CD4-positive, CD25-positive, alpha-beta regulatory T cell (primary cell): ENCODE measurements at regions not wholly inside any gene's neighbourhood (a gene's known extent, or its start where the extent isn't known, plus 50 kb on each side); places are given as distances from the start of the nearest gene placed in this dataset.

ENCODE experiments used
- ATAC-seq, 2 donors: fragments of 150-1000 bp; cut with Tn5 transposase; one replicate each; pipeline ENCODE4 v1.10.0; 2021; ENCODE audit warnings: low read depth in 2 of 2, moderate number of reproducible peaks in 2 of 2, moderate library complexity in 1 of 2
- DNase-seq, 3 donors: peaks; one replicate each; pipeline versions ENCODE4 v3.0.0 to v3.0.0-alpha.2; 2012 to 2022; ENCODE audit warnings: mixed read lengths in 1 of 3
- H3K27ac ChIP-seq: one replicate; pipeline ENCODE4 v1.7.0; 2013; ENCODE audit warnings: mild to moderate bottlenecking, low read length; ENCODE audit not compliant: insufficient read depth, poor library complexity, severe bottlenecking
- H3K27me3 ChIP-seq: one replicate; pipeline ENCODE4 v1.7.0; 2013; ENCODE audit warnings: low read length; ENCODE audit not compliant: control insufficient read depth, insufficient read depth
- H3K36me3 ChIP-seq: one replicate; pipeline ENCODE4 v1.7.0; 2013; ENCODE audit warnings: mild to moderate bottlenecking, low read length, moderate library complexity; ENCODE audit not compliant: control insufficient read depth, insufficient read depth
- H3K4me1 ChIP-seq: 2 replicates; pipeline ENCODE4 v1.7.0; 2013; ENCODE audit warnings: mild to moderate bottlenecking, low read length; ENCODE audit not compliant: insufficient read depth, control insufficient read depth, poor library complexity, severe bottlenecking
- H3K4me3 ChIP-seq: one replicate; pipeline ENCODE4 v1.7.0; 2013; ENCODE audit warnings: low read depth, mild to moderate bottlenecking, low read length, moderate library complexity
- H3K9me3 ChIP-seq, 2 experiments: 1 replicate in 1 of 2; 2 replicates in 1 of 2; pipeline ENCODE4 v1.7.0; 2013; ENCODE audit warnings: low read length in 2 of 2, mild to moderate bottlenecking in 1 of 2, moderate library complexity in 1 of 2; ENCODE audit not compliant: control insufficient read depth in 2 of 2
- H3K27ac Mint-ChIP-seq, 3 donors: one replicate each; pipeline ENCODE4 v1.8.0; 2020 to 2022; ENCODE audit warnings: mild to moderate bottlenecking in 3 of 3, mixed read lengths in 3 of 3, moderate library complexity in 2 of 3
- H3K27me3 Mint-ChIP-seq: one replicate; pipeline ENCODE4 v1.8.0; 2022; ENCODE audit warnings: mild to moderate bottlenecking, mixed read lengths
- H3K36me3 Mint-ChIP-seq: one replicate; pipeline ENCODE4 v1.8.0; 2020; ENCODE audit warnings: mixed read lengths
- H3K4me1 Mint-ChIP-seq, 4 donors: one replicate each; pipeline ENCODE4 v1.8.0; 2020 to 2022; ENCODE audit warnings: mixed read lengths in 4 of 4, mild to moderate bottlenecking in 1 of 4
- H3K4me3 Mint-ChIP-seq, 4 donors: one replicate each; pipeline ENCODE4 v1.8.0; 2020 to 2022; ENCODE audit warnings: mild to moderate bottlenecking in 4 of 4, mixed read lengths in 4 of 4, moderate library complexity in 3 of 4
- H3K9me3 Mint-ChIP-seq, 7 donors: one replicate each; pipeline ENCODE4 v1.8.0; 2020 to 2022; ENCODE audit warnings: mixed read lengths in 7 of 7, mild to moderate bottlenecking in 3 of 7, moderate library complexity in 2 of 7

DNA sequence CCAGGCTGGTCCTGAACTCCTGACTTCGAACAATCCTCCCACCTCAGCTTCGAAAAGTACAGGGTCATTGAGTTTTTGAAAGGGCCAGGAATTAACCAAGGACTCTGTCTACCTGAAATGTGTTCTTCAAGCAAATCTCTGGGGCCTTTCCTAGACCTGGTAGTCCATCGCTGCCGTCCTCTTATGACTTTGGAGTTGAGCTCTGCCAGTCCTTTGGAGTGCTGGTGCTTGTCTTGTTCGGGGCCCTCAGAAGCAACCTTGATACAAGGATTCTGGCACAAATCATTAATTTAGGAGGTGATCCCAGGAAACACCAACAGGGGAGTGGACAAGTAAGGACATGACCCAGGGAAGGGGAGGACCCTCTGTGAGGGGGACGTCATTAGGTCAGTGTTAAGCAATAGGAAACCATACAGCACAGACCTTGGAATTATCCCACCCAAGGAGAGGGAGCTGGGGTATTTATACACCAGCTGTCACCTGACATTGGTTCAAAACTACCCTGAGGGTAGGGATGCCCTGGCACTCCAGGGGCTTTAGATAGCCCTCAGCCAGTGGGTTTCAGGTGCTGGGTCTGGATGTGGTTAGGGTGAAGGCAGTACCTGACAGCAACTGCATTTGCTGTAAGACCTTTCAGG lies 187.2 kb downstream of the FOXL1 start:
- Histone ChIP-seq H3K4me1 (no peaks in the 10 kb centered on the region), H3K27me3 (peaks cover 3% of the 10 kb centered on the region), H3K27ac (no peak overlapping the region), H3K4me3 (no peak overlapping the region), H3K9me3 (no peaks in the 10 kb centered on the region), H3K36me3 (no peaks in the 10 kb centered on the region)
- Mint-ChIP-seq H3K36me3 (no peaks in the 10 kb centered on the region), H3K4me3 (no peak overlapping the region), H3K27me3 (no peaks in the 10 kb centered on the region), H3K27ac (no peak overlapping the region), H3K4me1 (peaks cover 0 to 2% (median 0%) of the 10 kb centered on the region in 4 donors), H3K9me3 (peaks cover 0 to 3% (median 0%) of the 10 kb centered on the region in 7 donors)
- ATAC-seq = no peak
- DNase-seq = no peak

DNA sequence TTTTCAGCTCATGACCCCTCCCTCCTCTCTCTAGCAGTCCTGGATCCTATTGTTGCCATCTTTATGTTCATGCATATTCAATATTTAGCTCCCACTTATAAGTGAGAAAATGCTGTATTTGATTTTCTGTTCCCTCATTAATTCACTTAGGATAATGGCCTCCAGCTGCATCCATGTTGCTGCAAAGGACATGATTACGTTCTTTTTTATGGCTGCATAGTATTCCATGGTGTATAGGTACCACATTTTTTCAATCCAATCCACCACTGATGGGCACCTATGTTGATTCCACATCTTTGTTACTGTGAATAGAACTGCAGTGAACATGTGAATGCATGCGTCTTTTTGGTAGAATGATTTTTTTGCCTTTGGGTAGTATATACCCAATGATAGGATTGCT lies 188.4 kb downstream of the FOXL1 start:
- H3K27me3 Mint-ChIP-seq = peaks cover 4% of the 10 kb centered on the region
- no peaks in the 10 kb centered on the region for H3K36me3 ChIP-seq
- no peak overlapping the region for H3K27ac ChIP-seq
- no peak overlapping the region for H3K27ac Mint-ChIP-seq
- H3K4me3 Mint-ChIP-seq = no peak overlapping the region
- no peaks in the 10 kb centered on the region for H3K9me3 ChIP-seq
- peaks cover 3% of the 10 kb centered on the region for H3K27me3 ChIP-seq
- no peaks in the 10 kb centered on the region for H3K4me1 ChIP-seq
- H3K9me3 Mint-ChIP-seq = peaks cover 0 to 3% (median 0%) of the 10 kb centered on the region in 7 donors
- no peak for DNase-seq
- H3K4me1 Mint-ChIP-seq = peaks cover 0 to 1% (median 0%) of the 10 kb centered on the region in 4 donors
- no peak overlapping the region for H3K4me3 ChIP-seq
- H3K36me3 Mint-ChIP-seq = no peaks in the 10 kb centered on the region
- ATAC-seq = no peak

DNA sequence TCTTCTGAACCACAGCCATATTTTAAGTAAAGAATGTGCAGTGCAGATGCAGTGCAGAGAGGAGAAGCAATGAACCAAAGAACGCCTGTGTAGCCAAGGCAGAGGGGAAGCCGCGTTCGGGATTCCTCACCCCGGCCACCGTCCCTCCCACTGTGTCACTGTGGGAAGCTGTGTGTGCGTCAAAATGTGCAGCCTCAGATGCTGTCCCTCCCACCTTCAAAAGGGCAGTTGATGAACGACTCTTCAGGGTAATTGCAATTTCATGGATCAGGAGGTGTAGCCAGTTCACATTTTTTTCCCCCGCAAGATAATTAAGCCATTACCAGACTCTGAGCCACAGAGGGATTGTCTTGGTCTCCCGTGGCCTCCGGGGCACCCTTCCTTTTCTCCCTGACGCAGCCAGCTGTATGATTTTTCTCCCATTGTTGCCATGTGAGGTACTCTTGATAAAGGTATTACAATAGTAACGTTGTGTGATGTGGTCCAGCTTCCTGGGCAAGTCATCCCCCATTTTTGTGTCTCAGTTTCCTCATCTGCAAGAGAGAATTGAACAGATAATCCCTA lies 190.0 kb downstream of the FOXL1 start:
- H3K27me3 Mint-ChIP-seq = peaks cover 4% of the 10 kb centered on the region
- H3K9me3 ChIP-seq = no peaks in the 10 kb centered on the region
- no peaks in the 10 kb centered on the region for H3K4me1 ChIP-seq
- H3K36me3 ChIP-seq = no peaks in the 10 kb centered on the region
- no peak for DNase-seq
- H3K36me3 Mint-ChIP-seq = no peaks in the 10 kb centered on the region
- no peaks in the 10 kb centered on the region for H3K4me1 Mint-ChIP-seq
- H3K4me3 Mint-ChIP-seq = no peak overlapping the region
- H3K27ac Mint-ChIP-seq = no peak overlapping the region
- peaks cover 0 to 3% (median 0%) of the 10 kb centered on the region in 7 donors for H3K9me3 Mint-ChIP-seq
- H3K27me3 ChIP-seq = peaks cover 3% of the 10 kb centered on the region
- H3K4me3 ChIP-seq = no peak overlapping the region
- ATAC-seq = no peak
- no peak overlapping the region for H3K27ac ChIP-seq

DNA sequence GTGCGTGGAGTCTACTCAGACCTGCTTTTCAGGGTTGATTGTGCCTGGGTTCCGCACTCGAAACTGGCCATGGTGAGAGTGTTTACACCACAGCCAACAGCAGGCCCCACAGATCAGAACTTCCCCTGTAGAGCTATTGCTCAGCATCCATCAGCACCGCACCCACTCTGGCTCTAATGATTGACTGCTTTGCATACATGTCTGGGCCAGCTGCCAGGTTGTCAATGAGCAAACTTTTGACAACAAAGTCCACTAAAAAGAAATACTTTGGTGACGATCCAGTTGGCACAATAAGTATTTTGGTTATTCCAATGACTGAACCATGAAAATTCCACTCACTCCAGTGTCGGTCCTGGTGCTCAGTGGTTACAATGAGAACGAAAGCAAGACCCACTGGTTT lies 190.7 kb downstream of the FOXL1 start:
- ATAC-seq = no peak
- Mint-ChIP-seq H3K27me3 (peaks cover 4% of the 10 kb centered on the region), H3K4me3 (no peak overlapping the region)

GRCh38 chr16:86771506-86772460 lies 193.4 kb downstream of the FOXL1 start:
- no peaks in the 10 kb centered on the region for H3K36me3 Mint-ChIP-seq
- ATAC-seq = no peak
- no peaks in the 10 kb centered on the region for H3K4me1 Mint-ChIP-seq
- peaks cover 3% of the 10 kb centered on the region for H3K27me3 ChIP-seq
- no peak for DNase-seq
- no peaks in the 10 kb centered on the region for H3K36me3 ChIP-seq
- no peaks in the 10 kb centered on the region for H3K9me3 ChIP-seq
- no peaks in the 10 kb centered on the region for H3K4me1 ChIP-seq
- no peak overlapping the region for H3K4me3 Mint-ChIP-seq
- peaks cover 4% of the 10 kb centered on the region for H3K27me3 Mint-ChIP-seq
- H3K4me3 ChIP-seq = no peak overlapping the region
- H3K9me3 Mint-ChIP-seq = peaks cover 0 to 3% (median 0%) of the 10 kb centered on the region in 7 donors
- no peak overlapping the region for H3K27ac Mint-ChIP-seq
- H3K27ac ChIP-seq = no peak overlapping the region

More for the DNA sequence above, 190.7 kb downstream of the FOXL1 start:
- Histone ChIP-seq H3K4me3 (no peak overlapping the region), H3K4me1 (no peaks in the 10 kb centered on the region), H3K36me3 (no peaks in the 10 kb centered on the region), H3K9me3 (no peaks in the 10 kb centered on the region), H3K27me3 (peaks cover 3% of the 10 kb centered on the region), H3K27ac (no peak overlapping the region)
- no peak for DNase-seq
- H3K9me3 Mint-ChIP-seq = peaks cover 0 to 5% (median 0%) of the 10 kb centered on the region in 7 donors
- H3K4me1 Mint-ChIP-seq = no peaks in the 10 kb centered on the region
- no peak overlapping the region for H3K27ac Mint-ChIP-seq
- no peaks in the 10 kb centered on the region for H3K36me3 Mint-ChIP-seq

DNA sequence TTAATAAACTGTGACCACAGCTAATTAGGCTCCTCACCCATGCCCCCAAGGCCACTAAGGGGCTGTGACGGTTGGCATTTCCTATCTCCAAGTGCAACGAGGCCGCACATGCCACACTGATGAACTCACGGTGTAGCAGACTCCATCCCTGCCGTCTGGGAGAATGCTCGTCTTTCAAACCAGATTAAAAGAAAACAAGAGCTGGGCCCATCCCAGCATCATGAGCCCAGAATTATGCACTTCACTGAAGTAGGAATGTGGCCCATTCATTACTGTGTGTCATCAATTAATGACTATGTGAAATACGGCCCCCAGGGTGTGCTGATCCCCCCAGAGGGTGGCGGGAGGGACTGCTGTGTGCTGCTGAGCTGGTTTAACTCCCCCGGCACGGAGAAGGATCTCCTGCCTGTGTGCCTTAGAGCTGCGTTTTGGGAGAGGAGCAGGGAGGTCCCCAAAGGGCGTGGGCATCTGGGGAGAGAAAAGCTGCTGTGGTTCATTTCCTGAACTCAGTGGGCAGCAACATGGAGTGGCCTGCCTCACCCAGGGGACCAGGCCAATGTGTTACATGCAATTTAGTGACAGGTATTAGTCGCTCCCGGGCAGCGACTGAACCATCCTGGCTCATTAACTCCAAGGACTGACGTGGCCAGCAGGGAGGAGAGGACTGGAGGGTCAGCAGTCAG lies 194.5 kb downstream of the FOXL1 start:
- Histone ChIP-seq H3K4me1 (no peaks in the 10 kb centered on the region), H3K36me3 (no peaks in the 10 kb centered on the region), H3K4me3 (no peak overlapping the region), H3K27ac (no peak overlapping the region), H3K27me3 (peaks cover 3% of the 10 kb centered on the region), H3K9me3 (no peaks in the 10 kb centered on the region)
- ATAC-seq = no peak
- Mint-ChIP-seq H3K9me3 (peaks cover 0 to 3% (median 0%) of the 10 kb centered on the region in 7 donors), H3K27ac (no peak overlapping the region), H3K27me3 (peaks cover 4% of the 10 kb centered on the region), H3K4me1 (no peaks in the 10 kb centered on the region), H3K36me3 (no peaks in the 10 kb centered on the region), H3K4me3 (no peak overlapping the region)
- no peak for DNase-seq

- ATAC-seq = no peak
- peaks cover 0 to 3% (median 0%) of the 10 kb centered on the region in 7 donors for H3K9me3 Mint-ChIP-seq
- Histone ChIP-seq H3K27me3 (peaks cover 3% of the 10 kb centered on the region), H3K4me3 (no peak overlapping the region), H3K36me3 (no peaks in the 10 kb centered on the region), H3K9me3 (no peaks in the 10 kb centered on the region), H3K4me1 (no peaks in the 10 kb centered on the region), H3K27ac (no peak overlapping the region)
- no peaks in the 10 kb centered on the region for H3K4me1 Mint-ChIP-seq
- peaks cover 4% of the 10 kb centered on the region for H3K27me3 Mint-ChIP-seq
- DNase-seq = no peak
- no peak overlapping the region for H3K4me3 Mint-ChIP-seq
- H3K36me3 Mint-ChIP-seq = no peaks in the 10 kb centered on the region
- no peak overlapping the region for H3K27ac Mint-ChIP-seq
Measured at GRCh38 chr16:86773354-86773715, 195.0 kb downstream of the FOXL1 start.
